Parathyroid adenoma (tissue), 2 donors: ENCODE measurements at regions not wholly inside any gene's neighbourhood (a gene's known extent, or its start where the extent isn't known, plus 50 kb on each side); places are given as distances from the start of the nearest gene placed in this dataset.

Experiments
- H2AFZ ChIP-seq: fragments of 300-600 bp; sonication (generic); one replicate; pipeline ENCODE4 v1.7.0; 2017; ENCODE audit warnings: antibody characterized with exemption, mild to moderate bottlenecking
- H3K27ac ChIP-seq: fragments of 300-600 bp; sonication (generic); one replicate; pipeline ENCODE4 v1.7.0; 2017
- H3K27me3 ChIP-seq: fragments of 300-600 bp; sonication (generic); one replicate; pipeline ENCODE4 v1.7.0; 2017; ENCODE audit warnings: low read length; ENCODE audit not compliant: control insufficient read depth, insufficient read depth
- H3K36me3 ChIP-seq: fragments of 300-600 bp; sonication (generic); one replicate; pipeline ENCODE4 v1.7.0; 2017; ENCODE audit warnings: low read length; ENCODE audit not compliant: control insufficient read depth, insufficient read depth
- H3K4me1 ChIP-seq: fragments of 300-600 bp; sonication (generic); one replicate; pipeline ENCODE4 v1.7.0; 2017; ENCODE audit warnings: control low read depth
- H3K4me2 ChIP-seq: fragments of 300-600 bp; sonication (generic); one replicate; pipeline ENCODE4 v1.7.0; 2017; ENCODE audit warnings: low read length
- H3K4me3 ChIP-seq: fragments of 300-600 bp; sonication (generic); one replicate; pipeline ENCODE4 v1.7.0; 2017; ENCODE audit warnings: low read depth, low read length
- H3K79me2 ChIP-seq: fragments of 300-600 bp; sonication (generic); one replicate; pipeline ENCODE4 v1.7.0; 2017; ENCODE audit warnings: control low read depth
- H3K9ac ChIP-seq: fragments of 300-600 bp; sonication (generic); one replicate; pipeline ENCODE4 v1.7.0; 2017; ENCODE audit warnings: mild to moderate bottlenecking
- H3K9me3 ChIP-seq: fragments of 300-600 bp; sonication (generic); one replicate; pipeline ENCODE4 v1.7.0; 2017; ENCODE audit warnings: low read length; ENCODE audit not compliant: control insufficient read depth
- CTCF ChIP-seq: fragments of 300-600 bp; sonication (generic); IDR thresholded peaks from one replicate; pipeline ENCODE4 v1.7.0; 2017; ENCODE audit warnings: antibody characterized with exemption, mild to moderate bottlenecking
- donor health status: primary hyperparathyroidism.

GRCh38 chr22:47457021-47457420, 694.6 kb downstream of the TBC1D22A start:
- no peaks in the 10 kb centered on the region for H3K9me3 ChIP-seq
- H2AFZ ChIP-seq = no peak overlapping the region
- no peak overlapping the region for H3K4me3 ChIP-seq
- H3K9ac ChIP-seq = no peak overlapping the region
- H3K27me3 ChIP-seq = no peaks in the 10 kb centered on the region
- H3K79me2 ChIP-seq = no peaks in the 10 kb centered on the region
- no peak overlapping the region for H3K27ac ChIP-seq
- H3K4me2 ChIP-seq = no peak overlapping the region
- H3K36me3 ChIP-seq = no peaks in the 10 kb centered on the region
- no peak for TF ChIP-seq CTCF
- no peaks in the 10 kb centered on the region for H3K4me1 ChIP-seq

- H3K36me3 ChIP-seq = no peaks in the 10 kb centered on the region
- H3K9me3 ChIP-seq = no peaks in the 10 kb centered on the region
- no peak overlapping the region for H3K4me2 ChIP-seq
- no peaks in the 10 kb centered on the region for H3K4me1 ChIP-seq
- H3K9ac ChIP-seq = no peak overlapping the region
- TF ChIP-seq CTCF = no peak
- no peaks in the 10 kb centered on the region for H3K79me2 ChIP-seq
- H3K27me3 ChIP-seq = no peaks in the 10 kb centered on the region
- no peak overlapping the region for H2AFZ ChIP-seq
- H3K27ac ChIP-seq = no peak overlapping the region
- H3K4me3 ChIP-seq = no peak overlapping the region
These were observed 693.6 kb downstream of the TBC1D22A start for GRCh38 chr22:47456031-47456430.

GRCh38 chr22:47453049-47453448, 690.6 kb downstream of the TBC1D22A start:
- Histone ChIP-seq H3K4me2 (no peak overlapping the region), H3K27me3 (no peaks in the 10 kb centered on the region), H3K9ac (no peak overlapping the region), H3K9me3 (no peaks in the 10 kb centered on the region), H3K79me2 (no peaks in the 10 kb centered on the region), H3K4me1 (no peaks in the 10 kb centered on the region), H3K27ac (no peak overlapping the region), H2AFZ (no peak overlapping the region), H3K4me3 (no peak overlapping the region), H3K36me3 (no peaks in the 10 kb centered on the region)
- no peak for TF ChIP-seq CTCF

GRCh38 chr22:47452184-47452583, 689.7 kb downstream of the TBC1D22A start:
- Histone ChIP-seq H3K27me3 (no peaks in the 10 kb centered on the region), H3K79me2 (no peaks in the 10 kb centered on the region), H3K4me3 (no peak overlapping the region), H3K27ac (no peak overlapping the region), H2AFZ (no peak overlapping the region), H3K36me3 (no peaks in the 10 kb centered on the region), H3K9ac (no peak overlapping the region), H3K4me1 (no peaks in the 10 kb centered on the region), H3K4me2 (no peak overlapping the region), H3K9me3 (no peaks in the 10 kb centered on the region)
- peak; percentile 16 for TF ChIP-seq CTCF

- no peak for TF ChIP-seq CTCF
- no peaks in the 10 kb centered on the region for H3K9me3 ChIP-seq
- H3K9ac ChIP-seq = no peak overlapping the region
- H2AFZ ChIP-seq = no peak overlapping the region
- no peak overlapping the region for H3K4me3 ChIP-seq
- no peak overlapping the region for H3K27ac ChIP-seq
- H3K36me3 ChIP-seq = no peaks in the 10 kb centered on the region
- H3K79me2 ChIP-seq = no peaks in the 10 kb centered on the region
- no peaks in the 10 kb centered on the region for H3K27me3 ChIP-seq
- no peak overlapping the region for H3K4me2 ChIP-seq
- H3K4me1 ChIP-seq = no peaks in the 10 kb centered on the region
These were observed 688.5 kb downstream of the TBC1D22A start for GRCh38 chr22:47450876-47451475.
